OCI-LY7 (cell line): ENCODE measurements at regions not wholly inside any gene's neighbourhood (a gene's known extent, or its start where the extent isn't known, plus 50 kb on each side); places are given as distances from the start of the nearest gene placed in this dataset.

Experiments used
- EZH2phosphoT487 ChIP-seq: fragments of 200-600 bp; sonication (generic); IDR thresholded peaks from 2 replicates; pipeline ENCODE4 v1.6.1; 2018; ENCODE audit warnings: low read depth, borderline replicate concordance, mild to moderate bottlenecking, mixed run types, antibody characterized with exemption, low read length, moderate library complexity, mixed read lengths
- TF ChIP-seq, protein P1 (sequence below): fragments of 200-600 bp; sonication (generic); conservative IDR thresholded peaks from 2 replicates; pipeline ENCODE4 v1.5.1; 2014; ENCODE audit warnings: mild to moderate bottlenecking, antibody characterized with exemption, low read length, moderate library complexity, mixed read lengths

- TF ChIP-seq, protein P1, sequence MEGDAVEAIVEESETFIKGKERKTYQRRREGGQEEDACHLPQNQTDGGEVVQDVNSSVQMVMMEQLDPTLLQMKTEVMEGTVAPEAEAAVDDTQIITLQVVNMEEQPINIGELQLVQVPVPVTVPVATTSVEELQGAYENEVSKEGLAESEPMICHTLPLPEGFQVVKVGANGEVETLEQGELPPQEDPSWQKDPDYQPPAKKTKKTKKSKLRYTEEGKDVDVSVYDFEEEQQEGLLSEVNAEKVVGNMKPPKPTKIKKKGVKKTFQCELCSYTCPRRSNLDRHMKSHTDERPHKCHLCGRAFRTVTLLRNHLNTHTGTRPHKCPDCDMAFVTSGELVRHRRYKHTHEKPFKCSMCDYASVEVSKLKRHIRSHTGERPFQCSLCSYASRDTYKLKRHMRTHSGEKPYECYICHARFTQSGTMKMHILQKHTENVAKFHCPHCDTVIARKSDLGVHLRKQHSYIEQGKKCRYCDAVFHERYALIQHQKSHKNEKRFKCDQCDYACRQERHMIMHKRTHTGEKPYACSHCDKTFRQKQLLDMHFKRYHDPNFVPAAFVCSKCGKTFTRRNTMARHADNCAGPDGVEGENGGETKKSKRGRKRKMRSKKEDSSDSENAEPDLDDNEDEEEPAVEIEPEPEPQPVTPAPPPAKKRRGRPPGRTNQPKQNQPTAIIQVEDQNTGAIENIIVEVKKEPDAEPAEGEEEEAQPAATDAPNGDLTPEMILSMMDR = no peak
- TF ChIP-seq EZH2phosphoT487 = no peak
Measured at GRCh38 chr1:47658161-47658920, 220.5 kb downstream of the FOXD2 start.
